CD14-positive monocyte (primary cell): ENCODE measurements at regions not wholly inside any gene's neighbourhood (a gene's known extent, or its start where the extent isn't known, plus 50 kb on each side); places are given as distances from the start of the nearest gene placed in this dataset. TPM values are rescaled to one million over a fixed set of nuclear protein-coding genes. Genes with fewer than 3 reads are reported as not detected.

Experiments
- DNase-seq, 3 donors: peaks; one replicate each; pipeline ENCODE4 v3.0.0-alpha.2; 2011 to 2022
- H2AFZ ChIP-seq: 2 replicates; pipeline ENCODE4 v1.6.0; 2012; ENCODE audit warnings: mild to moderate bottlenecking, low read depth, low read length, inconsistent platforms; ENCODE audit not compliant: insufficient read depth, poor library complexity, severe bottlenecking
- H3K27ac ChIP-seq, 2 donors: 1 replicate in 1 of 2; 2 replicates in 1 of 2; pipeline ENCODE4 v1.5.1; 2012 to 2013; ENCODE audit warnings: low read length in 2 of 2, control low read depth in 1 of 2, inconsistent platforms in 1 of 2, low read depth in 1 of 2, mild to moderate bottlenecking in 1 of 2
- H3K27me3 ChIP-seq, 2 donors: one replicate each; pipeline versions ENCODE4 v1.6.0 to v1.6.1; 2011 to 2013; ENCODE audit warnings: low read length in 2 of 2; ENCODE audit not compliant: control insufficient read depth in 2 of 2, insufficient read depth in 2 of 2
- H3K36me3 ChIP-seq, 2 donors: replicated peaks in 1 of 2; 1 replicate in 1 of 2; 2 replicates in 1 of 2; pipeline versions ENCODE4 v1.5.1 to v1.6.1; 2012 to 2013; ENCODE audit warnings: low read length in 2 of 2, control low read depth in 1 of 2, inconsistent platforms in 1 of 2, mild to moderate bottlenecking in 1 of 2; ENCODE audit not compliant: insufficient read depth in 2 of 2, control insufficient read depth in 1 of 2
- H3K4me1 ChIP-seq, 2 donors: 1 replicate in 1 of 2; 2 replicates in 1 of 2; pipeline versions ENCODE4 v1.5.1 to v1.6.1; 2012 to 2013; ENCODE audit warnings: low read length in 2 of 2, control low read depth in 1 of 2, inconsistent platforms in 1 of 2, mild to moderate bottlenecking in 1 of 2, moderate library complexity in 1 of 2; ENCODE audit not compliant: insufficient read depth in 2 of 2, control insufficient read depth in 1 of 2
- H3K4me2 ChIP-seq: replicated peaks from 2 replicates; pipeline ENCODE3; 2012; ENCODE audit warnings: low read length, moderate library complexity, mild to moderate bottlenecking; ENCODE audit not compliant: poor library complexity, severe bottlenecking; ENCODE audit errors: extremely low read depth
- H3K4me3 ChIP-seq, 3 experiments: fragments of 200-600 bp in 1 of 3; sonication (generic) in 1 of 3; replicated peaks in 1 of 3; 1 replicate in 2 of 3; 2 replicates in 1 of 3; pipeline ENCODE4 v1.5.1; 2011 to 2013; ENCODE audit warnings: low read length in 3 of 3, mild to moderate bottlenecking in 3 of 3, control low read depth in 2 of 3, low read depth in 2 of 3, inconsistent platforms in 1 of 3, moderate library complexity in 1 of 3
- H3K79me2 ChIP-seq: 2 replicates; pipeline ENCODE4 v1.6.0; 2012; ENCODE audit warnings: mild to moderate bottlenecking, control low read depth, inconsistent platforms, low read length, moderate library complexity; ENCODE audit not compliant: insufficient read depth
- H3K9ac ChIP-seq: 2 replicates; pipeline ENCODE4 v1.6.0; 2017; ENCODE audit warnings: low read length, mild to moderate bottlenecking; ENCODE audit not compliant: insufficient read depth, poor library complexity, severe bottlenecking
- H3K9me3 ChIP-seq, 2 donors: replicated peaks in 1 of 2; 1 replicate in 1 of 2; 2 replicates in 1 of 2; pipeline versions ENCODE4 v1.5.1 to v1.6.1; 2012 to 2013; ENCODE audit warnings: low read length in 2 of 2, control low read depth in 1 of 2; ENCODE audit not compliant: control insufficient read depth in 1 of 2, insufficient read depth in 1 of 2
- H4K20me1 ChIP-seq: 2 replicates; pipeline ENCODE4 v1.6.0; 2012; ENCODE audit warnings: mild to moderate bottlenecking, low read length, control low read depth, moderate library complexity; ENCODE audit not compliant: insufficient read depth
- H3K27ac Mint-ChIP-seq, 7 donors: one replicate each; pipeline ENCODE4 v1.8.0; 2020; ENCODE audit warnings: mild to moderate bottlenecking in 7 of 7, mixed read lengths in 7 of 7, moderate library complexity in 6 of 7, inconsistent platforms in 2 of 7
- H3K27me3 Mint-ChIP-seq, 3 donors: one replicate each; pipeline ENCODE4 v1.8.0; 2021 to 2022; ENCODE audit warnings: low read depth in 3 of 3, mild to moderate bottlenecking in 3 of 3, mixed read lengths in 3 of 3, moderate library complexity in 3 of 3, inconsistent platforms in 1 of 3
- H3K36me3 Mint-ChIP-seq, 2 donors: one replicate each; pipeline ENCODE4 v1.8.0; 2020; ENCODE audit warnings: mixed read lengths in 2 of 2, inconsistent platforms in 1 of 2, mild to moderate bottlenecking in 1 of 2
- H3K4me1 Mint-ChIP-seq: one replicate; pipeline ENCODE4 v1.8.0; 2020; ENCODE audit warnings: mild to moderate bottlenecking, mixed read lengths
- H3K4me3 Mint-ChIP-seq, 2 donors: one replicate each; pipeline ENCODE4 v1.8.0; 2020; ENCODE audit warnings: mild to moderate bottlenecking in 2 of 2, mixed read lengths in 2 of 2, moderate library complexity in 1 of 2
- H3K9me3 Mint-ChIP-seq, 7 donors: one replicate each; pipeline ENCODE4 v1.8.0; 2020 to 2022; ENCODE audit warnings: mixed read lengths in 7 of 7, mild to moderate bottlenecking in 6 of 7, moderate library complexity in 6 of 7, inconsistent platforms in 2 of 7
- CTCF ChIP-seq: fragments of 200-600 bp; IDR thresholded peaks from one replicate; pipeline ENCODE4 v1.8.0; 2022; ENCODE audit warnings: antibody characterized with exemption, mild to moderate bottlenecking
- WGBS: methylation state at CpG from one replicate; pipeline ENCODE4 v1.1.5; 2013; ENCODE audit warnings: missing lambda C conversion rate; ENCODE audit not compliant: insufficient coverage; 5-methylcytosine and 5-hydroxymethylcytosine counted together
- intact Hi-C, 2 donors: fragments of 100-400 bp; cut with micrococcal nuclease; formaldehyde crosslinking; loops; one replicate each; pipeline versions ENCODE4 v1.15.0 to v1.15.1; 2023
- small RNA-seq: library from RNA; depleted of rRNA; stranded (forward); fragments of <200 nt; gene quantifications from one replicate; pipeline ENCODE3, GENCODE V24; 2012; ENCODE audit warnings: low read depth; ENCODE audit not compliant: insufficient read length

GRCh38 chr15:86028961-86029360 is 50.7 kb upstream of the AGBL1 start:
- Histone ChIP-seq H4K20me1 (no peaks in the 10 kb centered on the region), H3K27me3 (no peaks in the 10 kb centered on the region), H3K9ac (no peak overlapping the region), H3K4me1 (no peaks in the 10 kb centered on the region), H3K36me3 (no peaks in the 10 kb centered on the region), H2AFZ (no peak overlapping the region), H3K4me2 (no peak overlapping the region), H3K9me3 (no peaks in the 10 kb centered on the region), H3K79me2 (no peaks in the 10 kb centered on the region), H3K4me3 (no peak overlapping the region), H3K27ac (no peak overlapping the region)
- peaks cover 0 to 4% (median 0%) of the 10 kb centered on the region in 7 donors for H3K9me3 Mint-ChIP-seq
- no peaks in the 10 kb centered on the region for H3K4me1 Mint-ChIP-seq
- H3K4me3 Mint-ChIP-seq: no peak overlapping the region
- no peak overlapping the region for H3K27ac Mint-ChIP-seq
- no peak for TF ChIP-seq CTCF
- 65% methylated on average over 2 of the region's 4 CpGs for WGBS
- H3K36me3 Mint-ChIP-seq: no peaks in the 10 kb centered on the region
- peaks cover 1 to 5% (median 2%) of the 10 kb centered on the region in 3 donors for H3K27me3 Mint-ChIP-seq
- DNase-seq: no peak
- intact Hi-C loops: no loop called here

Small RNAs in the stretch of these regions (small RNA-seq; reads per million reads assigned to genes)
- not detected for gene AC104229.1
